GM18907 (cell line): ENCODE measurements at regions not wholly inside any gene's neighbourhood (a gene's known extent, or its start where the extent isn't known, plus 50 kb on each side); places are given as distances from the start of the nearest gene placed in this dataset.
"Not testable (repeated sequence)": the region's sequence is repeated elsewhere in the genome, so short reads cannot be mapped to it uniquely, and the experiment has no call there.

Experiments used
- ATAC-seq: cut with Tn5 transposase; IDR thresholded peaks from one replicate; pipeline ENCODE4 v1.9.1; 2021; ENCODE audit warnings: mild to moderate bottlenecking, moderate library complexity; ENCODE audit not compliant: unreplicated experiment

GRCh38 chr2:146997945-146998344 is 846.9 kb upstream of the ACVR2A start:
- ATAC-seq = no peak

GRCh38 chr2:146997488-146997887 is 847.3 kb upstream of the ACVR2A start:
- no peak for ATAC-seq

- no peak for ATAC-seq
These were observed 850.6 kb upstream of the ACVR2A start for GRCh38 chr2:146994246-146994645.

GRCh38 chr2:146992466-146992865 is 852.4 kb upstream of the ACVR2A start:
- ATAC-seq = no peak

GRCh38 chr2:146992057-146992456 is 852.8 kb upstream of the ACVR2A start:
- ATAC-seq = no peak

GRCh38 chr2:146990311-146991054 is 854.3 kb upstream of the ACVR2A start:
- ATAC-seq = no peak

GRCh38 chr2:146989741-146990140 is 855.1 kb upstream of the ACVR2A start:
- no peak for ATAC-seq

- no peak for ATAC-seq
These were observed 856.8 kb upstream of the ACVR2A start for GRCh38 chr2:146987996-146988395.

- no peak for ATAC-seq
These were observed 858.7 kb upstream of the ACVR2A start for GRCh38 chr2:146986161-146986560.

GRCh38 chr2:146985753-146986152 is 859.1 kb upstream of the ACVR2A start:
- ATAC-seq = no peak

GRCh38 chr2:146984014-146984413 is 860.8 kb upstream of the ACVR2A start:
- no peak for ATAC-seq

GRCh38 chr2:146982393-146982846 is 862.4 kb upstream of the ACVR2A start:
- ATAC-seq = no peak

GRCh38 chr2:146981921-146982320 is 862.9 kb upstream of the ACVR2A start:
- ATAC-seq = no peak

- ATAC-seq = no peak
These were observed 865.1 kb upstream of the ACVR2A start for GRCh38 chr2:146979746-146980145.

- ATAC-seq = no peak
These were observed 866.0 kb upstream of the ACVR2A start for GRCh38 chr2:146978577-146979555.

- ATAC-seq = not testable (repeated sequence)
These were observed 873.8 kb upstream of the ACVR2A start for GRCh38 chr2:146970981-146971380.

GRCh38 chr2:146969703-146970102 is 875.1 kb upstream of the ACVR2A start:
- not testable (repeated sequence) for ATAC-seq

- no peak for ATAC-seq
These were observed 880.3 kb upstream of the ACVR2A start for GRCh38 chr2:146964494-146964893.

GRCh38 chr2:146954544-146954943 is 890.3 kb upstream of the ACVR2A start:
- ATAC-seq = no peak

- no peak for ATAC-seq
These were observed 892.1 kb upstream of the ACVR2A start for GRCh38 chr2:146952696-146953095.

GRCh38 chr2:146950911-146951310 is 893.9 kb upstream of the ACVR2A start:
- ATAC-seq = no peak

GRCh38 chr2:146950361-146950760 is 894.5 kb upstream of the ACVR2A start:
- no peak for ATAC-seq
